Tibial nerve (tissue), 4 donors: ENCODE measurements at regions not wholly inside any gene's neighbourhood (a gene's known extent, or its start where the extent isn't known, plus 50 kb on each side); places are given as distances from the start of the nearest gene placed in this dataset.
"Not testable (repeated sequence)": the region's sequence is repeated elsewhere in the genome, so short reads cannot be mapped to it uniquely, and the experiment has no call there.

Experiments used
- DNase-seq, 2 donors: peaks; one replicate each; pipeline ENCODE4 v3.0.0-alpha.2; 2019; ENCODE audit warnings: low spot score in 2 of 2
- H3K27ac ChIP-seq, 4 donors: fragments of 200-600 bp; sonication (generic) in 3 of 4; one replicate each; pipeline ENCODE4 v1.5.1; 2017 to 2019; ENCODE audit warnings: mild to moderate bottlenecking in 1 of 4
- H3K27me3 ChIP-seq, 2 donors: fragments of 200-600 bp; sonication (generic) in 1 of 2; one replicate each; pipeline versions ENCODE4 v1.5.1 to v1.6.0; 2017 to 2019
- H3K36me3 ChIP-seq, 3 donors: fragments of 200-600 bp; sonication (generic); one replicate each; pipeline ENCODE4 v1.5.1; 2018 to 2019
- H3K4me1 ChIP-seq, 4 donors: fragments of 200-600 bp; sonication (generic) in 3 of 4; one replicate each; pipeline ENCODE4 v1.5.1; 2017 to 2019
- H3K4me3 ChIP-seq, 4 donors: fragments of 200-600 bp; sonication (generic) in 3 of 4; one replicate each; pipeline ENCODE4 v1.5.1; 2017 to 2019; ENCODE audit warnings: mild to moderate bottlenecking in 1 of 4, moderate library complexity in 1 of 4
- H3K9me3 ChIP-seq, 4 donors: fragments of 200-600 bp; sonication (generic) in 3 of 4; one replicate each; pipeline ENCODE4 v1.5.1; 2017 to 2019
- CTCF ChIP-seq, 5 experiments: fragments of 200-600 bp in 3 of 5; fragments of 450-650 bp in 2 of 5; sonication (generic) in 3 of 5; IDR thresholded peaks; one replicate each; pipeline ENCODE4 v1.5.1; 2016 to 2019; ENCODE audit warnings: antibody characterized with exemption in 5 of 5, mild to moderate bottlenecking in 3 of 5, moderate library complexity in 2 of 5
- EP300 ChIP-seq, 2 donors: sonication (generic); formaldehyde crosslinking; IDR thresholded peaks; one replicate each; pipeline ENCODE4 v1.6.1; 2017; ENCODE audit warnings: antibody characterized with exemption in 2 of 2, mild to moderate bottlenecking in 1 of 2
- POLR2A ChIP-seq, 2 donors: fragments of 450-650 bp; IDR thresholded peaks; one replicate each; pipeline ENCODE4 v1.6.1; 2017; ENCODE audit warnings: antibody characterized with exemption in 2 of 2, mild to moderate bottlenecking in 2 of 2, moderate library complexity in 2 of 2
- WGBS, 2 donors: methylation state at CpG; one replicate each; pipeline ENCODE4 v1.1.5; 2018; 5-methylcytosine and 5-hydroxymethylcytosine counted together

GRCh38 chr16:5257462-5257861 lies 159.9 kb upstream of the EEF2KMT start:
- Histone ChIP-seq H3K27me3 (no peaks in the 10 kb centered on the region), H3K4me3 (no peak overlapping the region), H3K4me1 (no peaks in the 10 kb centered on the region), H3K36me3 (no peaks in the 10 kb centered on the region), H3K9me3 (no peaks in the 10 kb centered on the region), H3K27ac (no peak overlapping the region)
- no peak for DNase-seq
- WGBS, 2 donors, result 56 to 57% methylated on average over 11 of the region's 11 CpGs
- no peak for TF ChIP-seq EP300 (IDR thresholded peaks at IDR 0.05)
- TF ChIP-seq CTCF (IDR thresholded peaks at IDR 0.05), result no peak
- no peak for TF ChIP-seq POLR2A (IDR thresholded peaks at IDR 0.05)

- H3K27me3 ChIP-seq, result no peaks in the 10 kb centered on the region
- no peak overlapping the region for H3K4me3 ChIP-seq
- DNase-seq, result no peak
- H3K4me1 ChIP-seq, result no peaks in the 10 kb centered on the region
- no peak overlapping the region for H3K27ac ChIP-seq
- 24 to 27% methylated on average over 7 of the region's 7 CpGs for WGBS, 2 donors
- H3K36me3 ChIP-seq, result no peaks in the 10 kb centered on the region
- TF ChIP-seq CTCF (IDR thresholded peaks at IDR 0.05), result no peak
- no peak for TF ChIP-seq EP300 (IDR thresholded peaks at IDR 0.05)
- no peak for TF ChIP-seq POLR2A (IDR thresholded peaks at IDR 0.05)
- no peaks in the 10 kb centered on the region for H3K9me3 ChIP-seq
These were observed 155.2 kb upstream of the EEF2KMT start for GRCh38 chr16:5252791-5253190.

- not testable (repeated sequence) for H3K27ac ChIP-seq, H3K27me3 ChIP-seq, H3K36me3 ChIP-seq, H3K4me3 ChIP-seq, DNase-seq, H3K4me1 ChIP-seq, H3K9me3 ChIP-seq
- WGBS, 2 donors, result 50 to 64% methylated on average over 4 of the region's 4 CpGs
These were observed 149.8 kb upstream of the EEF2KMT start for GRCh38 chr16:5247403-5247802.

- peaks cover 0 to 11% of the 10 kb centered on the region in 2 donors for H3K27me3 ChIP-seq
- peak overlapping the region in 2 of 4 donors; percentile 18 to 40 for H3K4me3 ChIP-seq
- 0 to 2% methylated on average over 2 to 17 of the region's 18 CpGs for WGBS, 2 donors
- not testable (repeated sequence) for H3K36me3 ChIP-seq, DNase-seq, H3K9me3 ChIP-seq, H3K27ac ChIP-seq, H3K4me1 ChIP-seq
These were observed 142.7 kb upstream of the EEF2KMT start for GRCh38 chr16:5240278-5240626.

GRCh38 chr16:5239472-5240277 lies 142.1 kb upstream of the EEF2KMT start:
- Histone ChIP-seq H3K4me3 (peak overlapping the region in 2 of 4 donors; percentile 18 to 40), H3K27me3 (peaks cover 0 to 11% of the 10 kb centered on the region in 2 donors)
- TF ChIP-seq CTCF (IDR thresholded peaks at IDR 0.05), result peak; percentile 17 to 75 (median 46)
- H3K27ac ChIP-seq, H3K36me3 ChIP-seq, H3K4me1 ChIP-seq, H3K9me3 ChIP-seq, DNase-seq: not testable (repeated sequence)
- 1 to 5% methylated on average over 5 to 20 of the region's 89 CpGs for WGBS, 2 donors

- peaks cover 0 to 4% (median 0%) of the 10 kb centered on the region in 4 donors for H3K4me1 ChIP-seq
- DNase-seq, result no peak
These were observed 137.5 kb upstream of the EEF2KMT start for GRCh38 chr16:5235119-5235518.

More at GRCh38 chr16:5235119-5235518, 137.5 kb upstream of the EEF2KMT start:
- no peak overlapping the region for H3K4me3 ChIP-seq
- H3K27ac ChIP-seq, result no peak overlapping the region
- H3K9me3 ChIP-seq, result no peaks in the 10 kb centered on the region
- H3K27me3 ChIP-seq, result peaks cover 0 to 4% of the 10 kb centered on the region in 2 donors
- no peaks in the 10 kb centered on the region for H3K36me3 ChIP-seq
- TF ChIP-seq CTCF (IDR thresholded peaks at IDR 0.05) (no peak), POLR2A (IDR thresholded peaks at IDR 0.05) (no peak), EP300 (IDR thresholded peaks at IDR 0.05) (no peak)
- 79 to 85% methylated on average over 8 of the region's 8 CpGs for WGBS, 2 donors
